ENCODE measurements at regions not wholly inside any gene's neighbourhood (a gene's known extent, or its start where the extent isn't known, plus 50 kb on each side); places are given as distances from the start of the nearest gene placed in this dataset.

GRCh38 chr10:89080660-89081059 is 90.1 kb downstream of the FAS start:
- ChIA-PET POLR2A (no interaction called here), CTCF (no interaction called here)
- TF ChIP-seq CTBP1 (IDR thresholded peaks at IDR 0.05; ENCODE audit: borderline replicate concordance) = no peak
- DNase-seq (ENCODE audit: extremely low spot score) = no peak

- CTCF ChIA-PET = no interaction called here
- TF ChIP-seq L3MBTL2 (conservative IDR thresholded peaks at IDR 0.05) = no peak
- no peak for TF ChIP-seq FOXM1 (IDR thresholded peaks at IDR 0.05; ENCODE audit: borderline replicate concordance)
- no peak for TF ChIP-seq SUZ12 (IDR thresholded peaks at IDR 0.05)
- no peak for TF ChIP-seq NFRKB (IDR thresholded peaks at IDR 0.05)
- TF ChIP-seq FOXA1 (IDR thresholded peaks at IDR 0.05) = no peak
- TF ChIP-seq PKNOX1 (IDR thresholded peaks at IDR 0.05) = no peak
- no peak for TF ChIP-seq CTBP1 (IDR thresholded peaks at IDR 0.05; ENCODE audit: borderline replicate concordance)
- TF ChIP-seq ZNF384 (IDR thresholded peaks at IDR 0.05) = no peak
- TF ChIP-seq ELF4 (IDR thresholded peaks at IDR 0.05) = no peak
- TF ChIP-seq LEF1 (IDR thresholded peaks at IDR 0.05; ENCODE audit: borderline replicate concordance) = no peak
- TF ChIP-seq ARNT (IDR thresholded peaks at IDR 0.05) = no peak
- no peak for DNase-seq (ENCODE audit: extremely low spot score)
- POLR2A ChIA-PET = no interaction called here
Observed at GRCh38 chr10:89079961-89080360, 89.4 kb downstream of the FAS start.

GRCh38 chr10:89078724-89079672 is 88.4 kb downstream of the FAS start:
- no peak for DNase-seq (ENCODE audit: extremely low spot score)
- ChIA-PET CTCF (no interaction called here), POLR2A (no interaction called here)
- no peak for TF ChIP-seq TARDBP (IDR thresholded peaks at IDR 0.05)
- no peak for TF ChIP-seq FOXK2 (IDR thresholded peaks at IDR 0.05)
- no peak for TF ChIP-seq PKNOX1 (IDR thresholded peaks at IDR 0.05)
- no peak for TF ChIP-seq NFRKB (IDR thresholded peaks at IDR 0.05)
- TF ChIP-seq L3MBTL2 (conservative IDR thresholded peaks at IDR 0.05) = no peak
- no peak for TF ChIP-seq ZNF384 (IDR thresholded peaks at IDR 0.05)
- no peak for TF ChIP-seq BHLHE40 (IDR thresholded peaks at IDR 0.05; ENCODE audit: borderline replicate concordance)
- TF ChIP-seq HDGF (IDR thresholded peaks at IDR 0.05; ENCODE audit: borderline replicate concordance) = no peak
- no peak for TF ChIP-seq SP1 (IDR thresholded peaks at IDR 0.05)
- no peak for TF ChIP-seq ARNT (IDR thresholded peaks at IDR 0.05)
- TF ChIP-seq FOXA1 (IDR thresholded peaks at IDR 0.05) = no peak
- TF ChIP-seq LEF1 (IDR thresholded peaks at IDR 0.05; ENCODE audit: borderline replicate concordance) = no peak
- no peak for TF ChIP-seq SUZ12 (IDR thresholded peaks at IDR 0.05)
- no peak for TF ChIP-seq CTBP1 (IDR thresholded peaks at IDR 0.05; ENCODE audit: borderline replicate concordance)
- no peak for TF ChIP-seq FOXM1 (IDR thresholded peaks at IDR 0.05; ENCODE audit: borderline replicate concordance)
- no peak for TF ChIP-seq ELF4 (IDR thresholded peaks at IDR 0.05)

GRCh38 chr10:89076120-89076519 is 85.5 kb downstream of the FAS start:
- no peak for DNase-seq (ENCODE audit: extremely low spot score)
- ChIA-PET POLR2A (no interaction called here), CTCF (no interaction called here)
- no peak for TF ChIP-seq ARNT (IDR thresholded peaks at IDR 0.05)
- no peak for TF ChIP-seq ELF4 (IDR thresholded peaks at IDR 0.05)
- no peak for TF ChIP-seq L3MBTL2 (conservative IDR thresholded peaks at IDR 0.05)
- TF ChIP-seq FOXK2 (IDR thresholded peaks at IDR 0.05) = no peak
- no peak for TF ChIP-seq FOXA1 (IDR thresholded peaks at IDR 0.05)
- TF ChIP-seq SUZ12 (IDR thresholded peaks at IDR 0.05) = no peak
- no peak for TF ChIP-seq ZNF384 (IDR thresholded peaks at IDR 0.05)
- TF ChIP-seq LEF1 (IDR thresholded peaks at IDR 0.05; ENCODE audit: borderline replicate concordance) = no peak
- TF ChIP-seq HDGF (IDR thresholded peaks at IDR 0.05; ENCODE audit: borderline replicate concordance) = no peak
- TF ChIP-seq BHLHE40 (IDR thresholded peaks at IDR 0.05; ENCODE audit: borderline replicate concordance) = no peak
- no peak for TF ChIP-seq SP1 (IDR thresholded peaks at IDR 0.05)
- no peak for TF ChIP-seq TARDBP (IDR thresholded peaks at IDR 0.05)
- TF ChIP-seq FOXM1 (IDR thresholded peaks at IDR 0.05; ENCODE audit: borderline replicate concordance) = no peak
- no peak for TF ChIP-seq CTBP1 (IDR thresholded peaks at IDR 0.05; ENCODE audit: borderline replicate concordance)

GRCh38 chr10:89075631-89076030 is 85.0 kb downstream of the FAS start:
- ChIA-PET CTCF (no interaction called here), POLR2A (no interaction called here)
- no peak for DNase-seq (ENCODE audit: extremely low spot score)
- TF ChIP-seq L3MBTL2 (conservative IDR thresholded peaks at IDR 0.05) (no peak), LEF1 (IDR thresholded peaks at IDR 0.05; ENCODE audit: borderline replicate concordance) (no peak), FOXK2 (IDR thresholded peaks at IDR 0.05) (no peak), HDGF (IDR thresholded peaks at IDR 0.05; ENCODE audit: borderline replicate concordance) (no peak), TARDBP (IDR thresholded peaks at IDR 0.05) (no peak), ARNT (IDR thresholded peaks at IDR 0.05) (no peak), SUZ12 (IDR thresholded peaks at IDR 0.05) (no peak), NFRKB (IDR thresholded peaks at IDR 0.05) (no peak), CTBP1 (IDR thresholded peaks at IDR 0.05; ENCODE audit: borderline replicate concordance) (no peak), FOXM1 (IDR thresholded peaks at IDR 0.05; ENCODE audit: borderline replicate concordance) (no peak), FOXA1 (IDR thresholded peaks at IDR 0.05) (no peak), ZNF384 (IDR thresholded peaks at IDR 0.05) (no peak), PKNOX1 (IDR thresholded peaks at IDR 0.05) (no peak), ELF4 (IDR thresholded peaks at IDR 0.05) (no peak), SP1 (IDR thresholded peaks at IDR 0.05) (no peak), BHLHE40 (IDR thresholded peaks at IDR 0.05; ENCODE audit: borderline replicate concordance) (no peak)

- CTCF ChIA-PET = interaction anchor here (0.5 kb wide), 1 partner anchor 505 kb away, joined by 3 read pairs; no protein-coding TSS in a partner anchor
- DNase-seq (ENCODE audit: extremely low spot score) = no peak
- TF ChIP-seq L3MBTL2 (conservative IDR thresholded peaks at IDR 0.05) (no peak), TARDBP (IDR thresholded peaks at IDR 0.05) (no peak), ELF4 (IDR thresholded peaks at IDR 0.05) (no peak), ZNF384 (IDR thresholded peaks at IDR 0.05) (no peak), SUZ12 (IDR thresholded peaks at IDR 0.05) (no peak), FOXK2 (IDR thresholded peaks at IDR 0.05) (no peak), NFRKB (IDR thresholded peaks at IDR 0.05) (no peak)
- POLR2A ChIA-PET = no interaction called here
Observed at GRCh38 chr10:89074120-89074519, 83.5 kb downstream of the FAS start.

Measured in HEK293T (cell line).